Stimulated activated CD4-positive, alpha-beta T cell treated with anti-CD3 and anti-CD28 coated beads, Interleukin-12 subunit alpha, Interleukin-12 subunit beta, amount 100 ng/mL, for 4 hours (primary cell): ENCODE measurements at regions not wholly inside any gene's neighbourhood (a gene's known extent, or its start where the extent isn't known, plus 50 kb on each side); places are given as distances from the start of the nearest gene placed in this dataset.
"Not testable (repeated sequence)": the region's sequence is repeated elsewhere in the genome, so short reads cannot be mapped to it uniquely, and the experiment has no call there.

Source experiments
- DNase-seq: peaks from one replicate; pipeline ENCODE4 v3.0.0-alpha.2; 2020

GRCh38 chr5:4023091-4023752, 427.6 kb downstream of the IRX1 start:
- DNase-seq = no peak

DNA sequence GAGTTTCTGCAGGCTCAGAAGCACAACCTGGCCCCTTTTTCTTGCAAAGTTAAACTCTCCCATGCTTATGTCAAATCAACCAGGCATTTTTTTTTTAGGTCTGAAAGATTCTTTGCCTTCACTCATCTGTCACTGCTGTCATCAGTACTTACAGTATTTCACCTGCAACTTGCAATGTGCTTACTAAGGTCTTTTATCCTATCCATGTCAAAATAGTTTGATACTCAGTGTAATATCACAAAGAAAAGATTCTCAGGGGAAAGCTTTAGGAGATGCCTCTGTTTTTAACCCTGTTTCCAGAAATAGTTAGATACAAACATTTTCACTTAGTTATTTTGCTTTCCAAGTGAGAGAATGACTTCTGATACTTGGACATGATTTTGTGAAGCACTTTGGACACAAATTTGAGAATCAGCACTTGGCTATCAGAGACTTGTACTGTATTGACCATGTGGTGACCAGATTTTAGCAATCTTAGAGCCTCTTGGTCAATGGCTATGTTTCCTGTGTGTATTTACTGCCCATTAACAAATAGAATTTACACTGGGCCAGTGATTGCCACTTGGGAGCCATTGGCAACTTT, 428.2 kb downstream of the IRX1 start:
- DNase-seq = no peak

DNA sequence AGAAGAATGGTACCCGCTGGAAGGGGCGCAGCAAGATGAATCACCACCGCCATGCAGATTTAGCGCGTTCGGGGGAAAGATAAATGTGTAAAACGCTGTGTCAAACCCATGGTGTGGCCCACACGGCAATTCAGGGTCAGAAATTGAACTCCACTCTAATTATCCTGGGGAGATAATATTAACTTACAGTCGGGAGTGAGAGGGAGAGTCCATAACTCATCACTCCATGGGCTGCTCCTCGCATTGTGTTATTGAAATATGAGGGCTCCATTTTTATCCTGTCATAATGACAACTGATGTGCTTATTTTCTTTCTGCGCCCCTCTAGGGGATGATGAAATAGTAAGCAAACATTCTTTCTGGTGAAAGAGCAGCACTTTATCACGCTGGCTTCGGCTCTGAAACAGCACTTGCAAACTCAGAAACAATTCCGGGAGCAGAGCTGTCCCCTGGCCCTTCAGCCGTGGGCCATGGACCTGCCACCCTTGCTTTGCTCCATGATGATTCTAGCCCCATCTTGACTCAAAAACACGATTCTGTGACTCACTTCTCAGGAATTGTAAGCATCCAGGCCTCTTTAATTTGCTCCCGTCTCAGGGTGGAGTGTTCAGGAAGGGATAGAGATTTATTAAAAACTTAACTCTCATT, 431.6 kb downstream of the IRX1 start:
- DNase-seq = no peak

- DNase-seq = no peak
Measured at GRCh38 chr5:4028384-4028783, 432.8 kb downstream of the IRX1 start.

DNA sequence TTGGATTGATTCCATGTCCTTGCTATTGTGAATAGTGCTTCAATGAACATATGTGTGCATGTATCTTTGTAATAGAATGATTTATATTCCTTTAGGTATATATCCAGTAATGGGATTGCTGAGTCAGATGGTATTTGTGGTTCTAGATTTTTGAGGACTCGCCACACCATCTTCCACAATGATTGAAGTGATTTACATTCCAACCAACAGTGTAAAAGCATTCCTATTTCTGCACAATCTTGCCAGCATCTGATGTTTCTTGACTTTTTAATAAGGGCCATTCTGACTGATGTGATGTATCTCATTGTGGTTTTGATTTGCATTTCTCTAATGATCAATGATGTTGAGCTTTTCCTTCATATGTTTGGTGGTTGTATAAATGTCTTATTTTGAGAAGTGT, 437.9 kb downstream of the IRX1 start:
- DNase-seq = not testable (repeated sequence)

DNA sequence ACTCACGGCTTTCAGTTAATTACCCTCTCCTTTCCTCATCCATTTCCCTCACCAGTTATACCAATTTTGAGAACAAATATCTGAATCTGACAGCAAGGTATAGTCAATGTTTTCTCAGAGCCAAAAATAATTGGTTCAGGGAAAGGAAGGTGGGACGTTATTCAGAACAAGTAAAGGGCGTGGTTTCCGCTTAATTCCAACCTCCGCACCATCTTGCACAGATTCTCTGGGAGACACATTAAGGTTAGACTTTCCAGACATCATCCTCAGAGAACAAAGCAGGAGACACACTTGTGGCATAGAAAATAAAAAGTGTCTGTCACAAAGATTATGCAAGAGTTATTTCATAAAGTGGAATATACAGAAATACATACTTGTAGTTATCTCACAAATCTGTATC, 441.2 kb downstream of the IRX1 start:
- no peak for DNase-seq

DNA sequence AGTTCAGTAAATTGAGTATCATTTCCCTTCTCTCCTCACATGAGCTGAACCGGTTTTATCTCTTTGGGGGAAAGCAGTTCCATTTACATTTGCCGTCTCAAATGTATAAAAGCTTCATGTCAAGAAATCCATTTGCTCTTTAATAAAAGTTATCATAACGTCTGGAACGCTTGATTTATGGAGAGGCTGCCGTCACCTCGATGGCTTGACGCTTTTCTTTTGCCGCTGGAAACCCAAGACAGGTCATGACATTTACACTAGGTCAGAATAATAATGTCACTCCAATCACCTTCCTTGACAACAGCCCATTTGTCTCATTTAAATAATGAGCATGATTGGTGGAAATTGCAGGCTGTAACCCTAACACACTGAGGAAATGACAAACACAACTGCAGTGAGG, 443.4 kb downstream of the IRX1 start:
- no peak for DNase-seq

GRCh38 chr5:4042311-4042710, 446.7 kb downstream of the IRX1 start:
- DNase-seq = no peak

DNA sequence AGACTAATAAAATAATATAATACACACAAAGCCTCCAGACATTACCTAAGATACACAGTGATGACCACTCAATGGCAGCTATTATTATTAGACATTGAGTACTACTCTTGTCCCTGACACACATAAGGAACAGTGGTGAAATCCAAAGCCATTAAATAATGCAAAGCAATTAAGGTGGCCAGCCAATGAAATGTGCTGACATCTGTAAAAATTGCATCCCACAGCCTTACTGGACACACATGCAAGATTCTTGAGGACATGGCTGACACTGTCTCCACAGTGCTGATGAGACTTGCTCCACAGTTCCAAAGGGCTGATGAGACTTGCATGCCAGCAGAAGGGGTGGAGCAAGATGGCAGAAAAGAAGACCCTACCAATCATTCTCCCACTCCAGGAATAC, 447.5 kb downstream of the IRX1 start:
- DNase-seq = no peak

DNA sequence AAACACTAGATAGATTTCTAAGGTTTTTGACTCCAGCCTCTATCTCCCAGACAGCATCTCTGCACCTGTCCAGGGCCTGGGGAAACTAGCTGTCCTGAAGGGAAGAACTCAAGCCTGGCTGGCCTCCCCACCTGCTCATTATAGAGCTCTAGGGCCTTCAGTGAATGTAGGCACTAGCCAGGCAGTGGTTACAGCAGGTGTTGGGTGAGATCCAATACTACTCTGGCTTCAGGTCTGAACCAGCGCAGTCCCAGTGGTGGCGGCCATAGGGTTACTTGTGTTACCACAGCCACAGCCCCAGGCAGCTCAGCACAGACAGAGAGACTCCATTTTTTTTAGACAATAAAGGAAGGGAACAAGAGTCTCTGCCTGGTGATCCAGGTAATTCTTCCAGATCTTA, 449.2 kb downstream of the IRX1 start:
- no peak for DNase-seq

DNA sequence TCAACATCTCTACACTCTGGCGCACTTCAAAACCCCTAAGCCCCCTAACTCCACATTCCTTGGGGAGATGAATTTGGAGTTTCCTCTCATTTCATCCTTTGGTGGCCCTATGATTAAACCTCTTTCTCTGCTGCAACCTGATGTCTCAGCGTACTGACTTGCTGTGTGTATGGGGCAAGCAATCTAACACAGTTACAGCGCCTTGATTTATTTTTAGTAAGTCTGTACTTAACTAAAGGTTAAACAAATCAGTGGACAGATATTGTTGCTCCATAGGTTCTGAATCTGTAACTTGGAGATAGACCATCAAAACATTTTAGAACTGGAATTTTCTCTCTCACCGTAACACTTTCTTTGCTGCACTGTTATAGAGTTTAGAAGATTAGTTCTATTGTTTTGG, 452.8 kb downstream of the IRX1 start:
- DNase-seq = no peak

DNA sequence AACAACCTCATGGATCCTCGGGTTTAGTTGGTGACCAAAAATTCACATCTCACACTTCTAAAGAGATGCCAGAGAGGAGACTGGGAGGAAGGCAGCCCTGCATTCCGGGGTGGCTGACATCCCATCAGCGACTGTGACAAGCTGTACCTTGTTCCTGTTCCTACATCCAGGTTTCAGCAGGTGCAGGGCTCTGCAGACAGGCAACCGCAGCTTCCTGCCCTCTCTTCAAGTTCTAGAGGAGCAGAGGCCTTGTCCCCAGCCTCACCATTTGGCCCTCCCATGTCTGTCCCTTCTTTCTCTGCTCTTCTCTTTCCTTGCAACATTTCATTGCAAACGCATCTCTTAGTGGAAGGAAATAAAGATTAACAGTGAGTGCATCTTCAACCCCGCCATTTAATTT, 454.6 kb downstream of the IRX1 start:
- DNase-seq = no peak

DNA sequence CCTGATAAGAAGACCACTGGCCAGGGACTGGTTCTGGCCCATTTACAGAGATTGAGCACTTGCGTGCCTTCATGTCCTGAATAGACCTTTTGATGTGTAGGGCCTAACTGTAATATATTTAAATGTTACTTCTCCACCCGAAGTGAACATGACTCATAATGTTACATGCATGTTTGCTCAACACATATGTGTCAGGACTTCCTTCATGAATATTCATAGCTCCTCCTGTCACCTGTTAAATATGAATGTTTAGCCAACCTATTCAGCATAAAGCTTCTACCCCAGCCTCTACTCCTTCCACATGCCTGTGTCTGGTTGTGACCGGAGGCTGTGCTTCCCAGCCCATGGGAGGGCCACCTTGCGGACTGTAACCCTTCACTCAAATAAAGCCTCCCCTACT, 457.5 kb downstream of the IRX1 start:
- no peak for DNase-seq

- no peak for DNase-seq
Measured at GRCh38 chr5:4054092-4054491, 458.5 kb downstream of the IRX1 start.

- DNase-seq = no peak
Measured at GRCh38 chr5:4058899-4059298, 463.3 kb downstream of the IRX1 start.

DNA sequence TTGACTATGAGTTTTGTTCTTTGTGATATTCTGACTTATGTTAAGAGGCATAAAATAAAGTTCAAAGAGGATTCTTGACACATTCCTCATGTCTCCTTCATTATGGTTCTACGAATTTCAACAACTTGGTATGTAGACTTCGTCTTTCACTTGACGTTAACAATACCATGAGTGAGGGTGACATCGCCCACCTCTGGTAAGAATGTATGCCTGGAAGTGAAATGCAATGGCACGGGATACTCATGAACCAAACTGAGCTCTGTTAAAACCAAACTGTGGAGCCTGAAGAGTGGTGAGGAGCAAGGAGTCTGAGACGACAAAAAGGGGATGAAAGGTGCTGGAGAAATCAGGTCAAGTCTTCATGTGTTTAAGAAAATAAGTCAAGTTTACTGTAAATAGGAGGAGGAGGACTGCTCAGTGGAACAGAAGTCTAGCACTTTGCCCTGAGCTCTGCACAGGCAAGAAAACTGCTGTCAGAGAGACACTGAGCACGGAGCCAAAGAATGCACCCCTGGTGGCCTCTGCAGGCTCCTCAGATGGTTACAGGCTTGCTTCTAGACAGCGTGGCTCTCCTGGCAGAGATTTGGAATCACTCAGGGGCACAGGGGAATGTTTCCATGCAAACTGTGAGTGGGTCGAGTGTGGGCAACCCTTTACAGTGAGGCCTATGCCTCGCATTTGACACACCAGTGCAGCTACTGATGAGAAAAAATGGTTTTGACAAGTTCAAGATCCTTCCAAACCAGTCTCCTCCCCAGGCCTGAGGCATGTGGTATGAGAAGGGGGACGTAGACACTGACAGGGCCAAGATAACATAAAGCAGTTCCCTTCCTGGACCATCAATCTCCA, 470.1 kb downstream of the IRX1 start:
- no peak for DNase-seq

- DNase-seq = no peak
Measured at GRCh38 chr5:4068171-4068570, 472.5 kb downstream of the IRX1 start.

DNA sequence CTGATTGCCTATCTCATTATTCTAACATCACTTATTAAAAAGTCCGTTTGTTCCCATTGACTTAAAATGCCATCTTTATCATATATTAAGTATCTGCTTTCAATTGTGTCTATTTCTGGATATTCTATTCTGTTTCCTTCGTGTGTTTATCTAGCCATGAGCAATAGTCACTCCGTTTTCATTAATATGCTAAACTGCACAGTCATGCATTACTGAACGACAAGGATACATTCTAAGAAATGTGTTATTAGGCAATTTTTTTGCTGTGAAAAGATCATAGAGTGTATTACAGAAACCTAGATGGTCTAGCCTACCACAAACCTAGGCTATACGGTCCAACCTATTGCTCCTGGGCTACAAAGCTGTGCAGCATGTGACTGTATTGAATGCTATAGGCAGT, 482.9 kb downstream of the IRX1 start:
- DNase-seq = no peak

DNA sequence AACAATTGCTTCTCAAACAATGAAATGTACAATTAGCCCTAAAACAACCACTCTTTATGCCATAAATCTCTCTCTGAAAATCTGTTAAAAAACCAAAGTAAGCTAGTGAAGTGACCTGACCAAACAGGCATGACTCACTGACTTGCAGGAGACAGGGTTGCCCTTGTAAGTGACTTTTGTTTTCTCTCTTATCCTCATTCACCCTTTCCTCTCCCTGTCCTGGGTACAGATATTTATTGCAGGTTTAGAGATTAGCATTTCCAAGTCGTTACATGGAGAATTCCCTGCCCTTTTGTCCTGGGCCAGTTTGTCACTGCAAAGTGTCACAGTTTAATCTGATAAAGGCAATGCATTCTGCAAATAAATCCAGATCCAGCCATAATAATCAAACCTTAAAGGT, 484.2 kb downstream of the IRX1 start:
- no peak for DNase-seq

DNA sequence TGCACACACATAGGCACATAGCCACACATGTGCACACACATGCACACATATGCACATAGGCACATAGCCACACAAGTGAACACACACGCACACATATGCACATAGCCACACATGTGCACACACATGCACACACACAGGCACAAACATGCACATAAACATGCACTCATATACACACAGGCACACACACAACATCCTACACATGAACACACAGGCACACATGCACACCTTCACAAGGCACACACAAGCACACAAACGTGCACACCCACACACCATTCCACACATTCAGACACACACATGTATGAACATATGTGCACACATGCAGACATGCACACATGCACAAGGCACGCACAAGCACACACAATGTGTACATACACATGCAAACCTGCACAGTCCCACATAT, 484.7 kb downstream of the IRX1 start:
- no peak for DNase-seq

DNA sequence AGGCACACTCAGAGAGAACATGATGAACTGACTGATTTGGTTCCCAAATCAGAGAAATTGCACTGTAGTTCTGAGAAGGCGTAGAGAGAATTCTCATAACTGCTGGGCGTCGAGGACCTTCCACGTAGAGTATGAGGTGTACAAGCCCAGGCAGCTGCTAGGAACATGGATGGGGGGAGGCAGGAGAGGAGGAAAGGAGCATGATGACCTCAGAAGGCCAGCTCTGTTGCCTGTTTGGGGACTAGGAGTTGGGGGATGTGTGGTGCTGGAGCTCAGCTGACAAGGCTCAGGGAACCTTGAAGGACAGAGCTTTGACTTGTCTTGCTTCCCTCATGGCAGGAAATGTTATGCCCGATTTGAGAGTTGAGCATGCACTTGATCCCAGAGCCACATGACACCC, 485.4 kb downstream of the IRX1 start:
- DNase-seq = no peak

DNA sequence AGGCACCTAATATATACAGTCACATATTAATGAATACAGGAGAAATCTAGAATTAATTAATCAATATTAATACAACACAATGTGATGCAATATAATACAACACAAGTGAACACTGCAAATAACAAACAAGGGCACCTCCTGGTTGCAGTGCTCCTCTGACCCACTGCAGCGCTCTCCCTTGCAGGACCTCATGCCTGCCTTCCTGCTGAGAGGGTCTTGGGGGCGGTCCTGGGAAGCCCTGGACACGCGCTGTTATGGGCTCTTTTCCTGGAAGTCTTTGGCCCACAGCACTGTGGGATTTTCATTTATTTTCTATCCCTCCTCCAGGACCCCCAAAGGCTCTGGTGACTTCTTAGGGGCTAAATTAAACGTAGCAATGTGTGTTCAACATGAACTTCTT, 485.8 kb downstream of the IRX1 start:
- DNase-seq = no peak

DNA sequence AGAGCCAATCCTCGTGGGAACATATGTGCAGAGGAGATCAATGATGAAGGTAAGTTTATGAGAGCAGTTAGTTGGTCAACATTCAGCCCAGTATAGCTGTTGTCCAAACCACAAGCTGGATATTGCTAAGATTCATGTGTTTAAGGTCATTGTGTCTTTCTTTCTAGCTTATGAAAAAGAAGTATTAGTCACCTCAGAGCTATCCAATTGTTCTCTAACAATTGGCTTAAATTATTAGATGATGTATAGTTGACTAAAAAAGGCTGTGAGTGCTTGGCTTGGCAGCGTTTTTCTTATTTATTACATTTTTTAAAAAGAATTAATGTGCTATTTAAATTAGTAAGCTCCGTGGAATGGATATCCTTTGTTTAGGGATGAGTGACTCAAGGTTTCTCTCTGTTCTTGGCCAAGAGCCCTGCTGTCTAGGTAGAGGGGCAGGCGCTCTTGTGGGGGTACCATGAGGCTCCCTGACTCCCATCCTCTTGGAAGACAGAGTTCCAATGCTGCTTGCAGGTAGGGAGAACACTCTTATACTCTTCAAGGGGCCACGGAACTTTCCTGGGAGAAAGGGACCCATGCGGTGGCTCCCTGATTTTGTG, 487.4 kb downstream of the IRX1 start:
- no peak for DNase-seq
